Activated CD4-positive, alpha-beta T cell treated with anti-CD3 and anti-CD28 coated beads for 36 hours (primary cell): ENCODE measurements at regions not wholly inside any gene's neighbourhood (a gene's known extent, or its start where the extent isn't known, plus 50 kb on each side); places are given as distances from the start of the nearest gene placed in this dataset.
"Not testable (repeated sequence)": the region's sequence is repeated elsewhere in the genome, so short reads cannot be mapped to it uniquely, and the experiment has no call there.

Experiments used
- ATAC-seq: fragments of 200-7000 bp; cut with Tn5 transposase; one replicate; pipeline ENCODE4 v1.10.0; 2021; ENCODE audit warnings: mild to moderate bottlenecking, moderate library complexity
- CTCF ChIA-PET: fragments of 350-600 bp; sonication (Branson Sonifier 250); formaldehyde crosslinking; loops from one replicate; lab custom pipeline; 2021; ENCODE audit warnings: antibody characterized with exemption; lab: Charles Lee
- POLR2A ChIA-PET: fragments of 350-600 bp; sonication (Branson Sonifier 250); formaldehyde crosslinking; loops from one replicate; lab custom pipeline; 2021; ENCODE audit warnings: antibody characterized with exemption, inconsistent platforms; lab: Charles Lee
- DNase-seq: peaks from one replicate; pipeline ENCODE4 v3.0.0-alpha.2; 2020
- H3K27ac Mint-ChIP-seq: one replicate; pipeline ENCODE4 v1.8.0; 2021; ENCODE audit warnings: mixed read lengths
- H3K27me3 Mint-ChIP-seq: one replicate; pipeline ENCODE4 v1.8.0; 2021; ENCODE audit warnings: mixed read lengths
- H3K36me3 Mint-ChIP-seq: one replicate; pipeline ENCODE4 v1.8.0; 2021; ENCODE audit warnings: low read depth, mixed read lengths
- H3K4me1 Mint-ChIP-seq: one replicate; pipeline ENCODE4 v1.8.0; 2021; ENCODE audit warnings: mixed read lengths
- H3K4me3 Mint-ChIP-seq: one replicate; pipeline ENCODE4 v1.8.0; 2021; ENCODE audit warnings: mild to moderate bottlenecking, moderate library complexity, mixed read lengths
- H3K9me3 Mint-ChIP-seq: one replicate; pipeline ENCODE4 v1.8.0; 2021; ENCODE audit warnings: low read depth, mixed read lengths
- intact Hi-C, 2 experiments: fragments of 100-400 bp; cut with DNase I in 1 of 2; cut with micrococcal nuclease in 1 of 2; formaldehyde crosslinking; loops; one replicate each; pipeline versions ENCODE4 v1.14.2 to v1.15.1; 2022 to 2024; cut with DNase I, micrococcal nuclease

DNA sequence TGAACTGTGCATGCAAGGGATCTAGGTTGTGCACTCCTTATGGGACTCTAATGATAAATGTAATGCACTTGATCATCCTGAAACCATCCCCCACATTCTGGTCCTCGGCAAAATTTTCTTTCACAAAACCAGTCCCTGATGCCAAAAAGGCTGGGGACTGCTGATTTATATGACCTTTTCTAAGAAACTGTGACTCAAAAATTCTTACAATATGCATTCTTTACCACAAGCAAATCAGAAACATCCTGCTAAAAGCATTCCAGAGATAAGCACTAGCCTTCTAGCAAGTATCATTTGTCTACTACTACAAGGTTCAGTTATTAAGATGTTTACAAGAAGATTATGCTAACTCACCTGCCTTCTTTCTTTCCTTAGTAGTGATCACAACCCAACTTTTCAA is 166.5 kb upstream of the PCDH7 start:
- no peak overlapping the region for H3K4me3 Mint-ChIP-seq
- ChIA-PET CTCF (no interaction called here), POLR2A (no interaction called here)
- no peak for DNase-seq
- intact Hi-C loops = no loop called here
- no peak overlapping the region for H3K27ac Mint-ChIP-seq
- H3K4me1 Mint-ChIP-seq = no peaks in the 10 kb centered on the region
- no peaks in the 10 kb centered on the region for H3K27me3 Mint-ChIP-seq
- H3K36me3 Mint-ChIP-seq = no peaks in the 10 kb centered on the region
- no peak for ATAC-seq
- H3K9me3 Mint-ChIP-seq = peaks cover 10% of the 10 kb centered on the region

DNA sequence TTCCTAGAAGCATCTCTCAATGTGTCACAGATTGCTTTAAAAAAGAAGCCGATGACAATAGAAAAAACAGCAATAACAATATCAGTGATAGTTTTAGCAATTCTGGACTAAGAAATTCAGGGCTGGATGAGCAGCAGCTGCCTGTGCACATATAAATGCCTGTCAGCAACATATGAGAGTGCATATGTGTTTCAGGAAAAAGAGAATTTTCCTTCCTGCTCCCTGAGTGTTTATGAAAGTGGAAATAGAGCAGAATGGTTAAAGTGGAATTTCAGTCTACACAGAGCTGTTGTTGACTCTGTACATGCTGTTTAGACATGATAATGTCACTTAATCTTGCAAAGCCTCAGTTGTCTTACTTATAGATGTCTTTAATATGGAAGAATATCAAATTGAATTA is 164.4 kb upstream of the PCDH7 start:
- intact Hi-C loops = no loop called here
- Mint-ChIP-seq H3K36me3 (no peaks in the 10 kb centered on the region), H3K27ac (no peak overlapping the region), H3K4me1 (no peaks in the 10 kb centered on the region), H3K27me3 (no peaks in the 10 kb centered on the region), H3K9me3 (peaks cover 10% of the 10 kb centered on the region), H3K4me3 (no peak overlapping the region)
- ATAC-seq = no peak
- ChIA-PET POLR2A (no interaction called here), CTCF (no interaction called here)
- no peak for DNase-seq

DNA sequence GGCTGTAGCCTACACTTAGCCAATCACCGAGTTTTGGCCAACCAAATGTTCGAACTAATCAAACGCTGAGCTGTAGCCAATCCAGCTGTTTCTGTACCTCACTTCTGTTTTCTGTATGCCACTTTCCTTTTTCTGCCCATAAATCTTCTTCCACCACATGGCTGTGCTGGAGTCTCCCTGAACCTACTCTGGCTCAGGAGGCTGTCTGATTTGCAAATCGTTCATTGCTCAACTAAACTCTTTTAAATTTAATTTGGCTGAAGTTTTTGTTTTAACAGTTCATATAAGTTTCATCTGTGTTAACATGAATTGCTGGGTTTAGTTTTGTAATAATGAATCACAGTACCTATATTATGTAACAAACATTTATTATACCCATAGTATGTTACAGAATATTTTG is 160.7 kb upstream of the PCDH7 start:
- CTCF ChIA-PET = no interaction called here

DNA sequence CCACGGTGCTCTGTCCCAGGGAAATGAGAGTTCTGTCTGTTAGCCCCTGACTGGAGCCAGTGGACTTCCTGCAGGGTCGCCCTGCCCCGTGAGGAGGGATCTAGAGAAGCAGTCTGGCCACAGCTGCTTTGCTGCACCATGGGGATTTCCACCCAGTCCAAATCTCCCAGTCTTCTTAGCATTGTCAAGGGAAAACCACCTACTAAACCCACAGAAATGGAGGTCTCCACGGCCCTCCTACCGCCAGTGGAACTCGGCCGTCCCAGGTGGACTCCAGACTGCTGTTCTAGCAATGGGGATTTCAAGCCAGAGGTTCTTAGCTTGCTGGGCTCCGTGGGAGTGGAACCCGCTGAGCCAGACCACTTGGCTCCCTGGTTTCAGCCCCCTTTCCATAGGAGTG is 133.3 kb upstream of the PCDH7 start:
- intact Hi-C loops = no loop called here
- ATAC-seq (no peak), DNase-seq (no peak)
- Mint-ChIP-seq H3K36me3 (no peaks in the 10 kb centered on the region), H3K4me1 (no peaks in the 10 kb centered on the region), H3K27me3 (no peaks in the 10 kb centered on the region), H3K9me3 (peaks cover 10% of the 10 kb centered on the region), H3K4me3 (no peak overlapping the region), H3K27ac (no peak overlapping the region)
- ChIA-PET POLR2A (no interaction called here), CTCF (no interaction called here)

More for the DNA sequence above, 160.7 kb upstream of the PCDH7 start:
- Mint-ChIP-seq H3K9me3 (peaks cover 11% of the 10 kb centered on the region), H3K4me3 (no peak overlapping the region), H3K27me3 (no peaks in the 10 kb centered on the region), H3K27ac (no peak overlapping the region), H3K36me3 (no peaks in the 10 kb centered on the region), H3K4me1 (no peaks in the 10 kb centered on the region)
- intact Hi-C loops = no loop called here
- POLR2A ChIA-PET = interaction anchor here (0.6 kb wide), 1 partner anchor 1421 kb away, joined by 4 read pairs; no protein-coding TSS in a partner anchor
- ATAC-seq = no peak
- no peak for DNase-seq

DNA sequence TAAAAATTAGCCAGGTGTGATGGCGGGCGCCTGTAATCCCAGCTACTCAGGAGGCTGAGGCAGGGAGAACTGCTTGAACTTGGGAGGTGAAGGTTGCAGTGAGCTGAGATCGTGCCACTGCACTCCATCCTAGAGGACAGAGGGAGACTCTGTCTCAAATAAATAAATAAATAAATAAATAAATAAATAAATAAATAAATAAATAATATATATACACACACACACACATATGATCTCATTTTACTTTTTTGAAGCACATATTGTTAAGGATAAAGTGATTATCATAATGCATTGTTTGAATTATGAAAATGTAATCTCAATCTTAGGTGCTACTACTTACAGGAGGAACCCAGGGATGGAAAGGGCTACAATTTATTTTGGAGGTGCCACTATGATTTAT is 130.5 kb upstream of the PCDH7 start:
- H3K9me3 Mint-ChIP-seq, H3K27ac Mint-ChIP-seq, intact Hi-C loops, H3K4me3 Mint-ChIP-seq, DNase-seq, H3K4me1 Mint-ChIP-seq, ATAC-seq, H3K36me3 Mint-ChIP-seq, CTCF ChIA-PET, POLR2A ChIA-PET, H3K27me3 Mint-ChIP-seq: not testable (repeated sequence)

DNA sequence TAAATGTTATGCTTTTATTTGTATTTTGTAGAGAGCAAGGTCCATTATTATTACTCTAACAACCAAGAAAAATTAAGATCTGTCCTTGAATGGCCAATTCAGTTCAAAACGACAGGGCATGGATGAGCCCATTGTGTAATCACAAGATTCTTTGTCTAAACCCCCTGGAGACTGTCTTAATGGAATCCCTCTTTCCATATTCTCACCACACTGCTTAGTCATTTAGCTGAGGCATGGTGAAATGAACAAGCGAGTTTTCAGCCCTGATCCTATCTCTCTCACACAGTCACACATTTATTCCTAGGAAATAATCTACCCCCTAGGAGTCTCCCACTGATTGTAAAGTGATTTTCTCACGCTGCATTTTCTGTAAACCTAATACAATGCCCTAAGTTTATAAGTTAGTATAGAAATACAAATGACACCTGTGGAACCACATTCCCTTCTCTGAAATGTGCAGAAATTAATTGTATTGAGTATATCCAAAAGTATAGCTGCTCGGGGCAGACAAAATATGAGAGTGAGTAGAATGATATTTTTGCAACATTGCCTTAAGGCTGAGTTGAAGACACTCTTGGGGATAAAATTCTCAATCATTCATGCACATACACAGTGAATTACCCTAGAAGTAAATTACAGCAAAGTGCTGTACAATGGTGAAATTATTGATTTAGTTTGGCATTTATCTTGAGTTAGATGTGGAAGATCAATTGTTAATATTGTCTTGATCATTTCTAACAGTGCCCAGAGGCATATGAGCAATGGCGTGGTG is 119.7 kb upstream of the PCDH7 start:
- Mint-ChIP-seq H3K36me3 (no peaks in the 10 kb centered on the region), H3K27me3 (no peaks in the 10 kb centered on the region), H3K4me1 (no peaks in the 10 kb centered on the region), H3K9me3 (peaks cover 6% of the 10 kb centered on the region), H3K4me3 (no peak overlapping the region), H3K27ac (no peak overlapping the region)
- DNase-seq (no peak), ATAC-seq (no peak)
- ChIA-PET POLR2A (no interaction called here), CTCF (interaction anchor here (0.7 kb wide), 1 partner anchor 11 kb away, joined by 3 read pairs; no protein-coding TSS in a partner anchor)
- intact Hi-C loops = no loop called here

DNA sequence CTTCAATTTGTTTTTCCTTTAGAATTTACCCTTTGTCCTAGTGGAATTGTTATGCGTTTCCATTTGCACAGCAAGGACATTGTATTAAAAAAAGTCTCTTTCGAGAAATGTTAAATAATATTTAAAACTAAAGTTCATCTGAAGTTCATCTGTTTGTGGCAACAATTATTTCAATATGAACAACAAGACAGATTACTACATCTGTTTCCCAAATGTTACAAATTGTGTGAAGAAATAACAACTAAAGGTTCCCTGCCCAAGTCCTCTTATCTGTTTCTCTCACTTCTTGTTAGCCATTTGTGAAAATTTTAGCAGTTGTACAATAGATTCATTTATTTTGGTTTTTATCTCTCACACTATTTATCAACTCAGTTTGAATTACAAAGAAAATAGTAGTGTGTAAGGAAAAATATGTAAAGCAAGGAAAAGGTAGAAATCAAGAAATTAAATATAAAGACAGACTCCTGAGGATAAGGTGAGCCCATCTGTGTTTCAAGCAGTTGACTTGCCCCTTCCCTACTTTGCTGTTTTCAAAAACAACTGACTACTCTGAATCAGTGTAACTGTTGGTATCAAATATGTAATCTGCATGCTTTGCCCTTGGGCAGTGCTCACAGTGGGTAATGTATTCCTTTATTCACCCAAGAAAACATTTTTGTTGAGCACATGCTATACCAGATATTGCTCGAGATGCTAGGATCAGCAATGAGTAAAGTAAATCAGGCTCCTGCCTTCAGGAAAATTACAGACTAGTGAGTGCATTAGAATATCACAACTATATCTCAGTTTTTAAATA is 118.9 kb upstream of the PCDH7 start:
- Mint-ChIP-seq H3K4me1 (no peaks in the 10 kb centered on the region), H3K9me3 (peaks cover 8% of the 10 kb centered on the region), H3K27ac (no peak overlapping the region), H3K4me3 (no peak overlapping the region), H3K27me3 (no peaks in the 10 kb centered on the region), H3K36me3 (no peaks in the 10 kb centered on the region)
- ATAC-seq (no peak), DNase-seq (no peak)
- ChIA-PET POLR2A (no interaction called here), CTCF (no interaction called here)
- intact Hi-C loops = no loop called here

DNA sequence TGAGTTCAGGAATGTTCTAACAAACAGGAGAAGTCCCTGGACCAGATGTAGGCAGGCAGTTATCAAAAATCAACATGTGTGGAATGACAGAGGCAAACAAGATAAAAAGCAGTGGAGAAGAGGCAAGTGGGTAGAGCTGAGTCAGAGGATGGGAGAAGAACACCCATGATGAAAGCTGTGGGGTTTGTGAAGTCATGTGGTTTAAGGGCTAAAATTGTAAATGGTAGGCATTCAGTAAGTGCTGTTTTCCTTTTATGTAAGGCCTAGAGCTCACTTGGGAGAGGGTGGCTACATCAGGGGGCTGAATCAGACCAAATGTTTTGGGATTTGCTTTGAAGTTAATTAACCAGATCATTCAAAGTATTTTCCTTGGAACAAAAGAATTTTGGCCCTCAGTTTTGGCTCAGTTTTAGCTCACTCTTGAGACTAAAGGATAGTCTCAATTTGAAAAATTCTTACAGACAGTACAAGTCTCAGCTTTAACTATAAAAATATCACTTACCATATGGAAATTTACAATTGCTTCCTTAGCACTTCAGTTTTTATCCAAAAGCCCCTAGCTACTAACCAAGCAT is 114.5 kb upstream of the PCDH7 start:
- no peaks in the 10 kb centered on the region for H3K36me3 Mint-ChIP-seq
- H3K9me3 Mint-ChIP-seq = peaks cover 8% of the 10 kb centered on the region
- no peaks in the 10 kb centered on the region for H3K27me3 Mint-ChIP-seq
- CTCF ChIA-PET = no interaction called here
- H3K4me1 Mint-ChIP-seq = no peaks in the 10 kb centered on the region
- no peak for ATAC-seq
- intact Hi-C loops = no loop called here
- H3K4me3 Mint-ChIP-seq = no peak overlapping the region
- POLR2A ChIA-PET = no interaction called here
- no peak for DNase-seq
- H3K27ac Mint-ChIP-seq = no peak overlapping the region

DNA sequence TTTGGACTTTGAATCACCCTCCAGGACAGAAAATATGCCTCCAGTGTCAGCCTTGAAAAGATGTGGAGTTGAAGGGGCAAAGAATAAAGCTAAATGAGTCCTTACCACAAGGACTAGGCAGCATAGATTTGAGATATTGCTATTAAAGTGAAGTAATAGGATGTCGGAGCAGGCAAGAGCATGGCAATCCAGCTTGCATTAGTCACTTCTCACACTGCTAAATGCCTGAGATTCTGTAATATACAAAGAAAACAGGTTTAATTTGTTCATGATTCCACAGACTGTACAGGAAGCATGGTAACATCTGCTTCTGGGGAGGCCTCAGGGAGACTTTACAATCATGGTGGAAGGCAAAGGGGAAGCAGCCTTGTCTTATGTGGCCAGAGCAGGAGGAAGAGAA is 109.8 kb upstream of the PCDH7 start:
- no peak overlapping the region for H3K4me3 Mint-ChIP-seq
- no peaks in the 10 kb centered on the region for H3K27me3 Mint-ChIP-seq
- intact Hi-C loops = no loop called here
- CTCF ChIA-PET = no interaction called here
- ATAC-seq (no peak), DNase-seq (no peak)
- peaks cover 10% of the 10 kb centered on the region for H3K9me3 Mint-ChIP-seq
- H3K4me1 Mint-ChIP-seq = no peaks in the 10 kb centered on the region
- POLR2A ChIA-PET = no interaction called here
- H3K36me3 Mint-ChIP-seq = no peaks in the 10 kb centered on the region
- no peak overlapping the region for H3K27ac Mint-ChIP-seq

DNA sequence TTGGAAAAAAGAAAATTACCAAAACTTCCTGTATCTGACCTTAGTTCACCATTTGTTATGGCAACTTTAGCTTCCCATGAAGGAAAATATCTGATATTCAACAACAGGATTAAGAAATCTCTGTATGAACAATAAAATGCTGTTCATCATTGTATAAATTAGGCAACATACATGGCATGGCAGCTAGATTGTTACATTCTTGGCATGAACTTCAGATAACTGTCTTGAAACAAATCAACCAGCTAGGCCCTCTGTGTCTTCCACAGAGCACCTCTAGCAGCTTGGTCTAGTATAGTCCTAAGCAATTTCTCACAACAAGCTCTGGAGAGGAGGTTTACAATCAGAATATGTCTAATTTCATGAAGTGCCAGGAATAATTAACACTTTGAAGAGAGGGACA is 105.4 kb upstream of the PCDH7 start:
- intact Hi-C loops = no loop called here
- ATAC-seq = no peak
- Mint-ChIP-seq H3K4me1 (no peaks in the 10 kb centered on the region), H3K9me3 (peaks cover 2% of the 10 kb centered on the region), H3K36me3 (no peaks in the 10 kb centered on the region), H3K27me3 (no peaks in the 10 kb centered on the region), H3K27ac (no peak overlapping the region), H3K4me3 (no peak overlapping the region)
- no peak for DNase-seq
- ChIA-PET CTCF (no interaction called here), POLR2A (no interaction called here)

DNA sequence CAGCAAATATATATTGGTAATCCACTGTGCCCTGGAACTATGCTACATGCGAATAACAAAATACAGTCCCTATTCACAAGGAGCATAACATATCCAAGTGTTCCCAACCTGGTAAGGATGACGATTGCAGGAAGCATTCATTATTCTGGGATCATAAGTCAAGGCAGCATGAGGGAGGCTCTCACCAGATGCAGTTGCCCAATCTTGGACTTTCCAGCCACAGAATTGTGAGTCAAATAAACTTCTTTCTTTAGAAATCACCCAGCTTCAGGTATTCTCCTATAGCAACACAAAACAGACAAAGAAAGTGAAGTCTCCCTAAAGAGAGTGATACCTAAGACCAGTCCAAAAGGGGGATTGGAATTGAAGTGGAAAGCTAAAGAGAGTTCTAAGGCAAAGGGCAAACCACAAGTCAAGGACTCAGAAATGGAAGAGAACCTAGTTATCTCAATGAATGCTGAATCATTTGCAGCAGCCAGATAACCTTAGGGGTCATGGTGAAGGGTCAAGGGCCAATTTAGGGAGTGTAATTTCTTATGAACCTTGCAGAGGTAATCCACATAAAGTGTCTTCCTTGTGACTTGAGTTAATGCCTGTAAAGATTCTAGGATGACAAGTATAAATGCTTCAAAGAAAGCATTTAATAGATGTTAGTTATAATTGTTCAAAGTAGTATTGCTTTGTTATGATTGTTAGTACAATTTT is 103.1 kb upstream of the PCDH7 start:
- no peaks in the 10 kb centered on the region for H3K9me3 Mint-ChIP-seq
- ChIA-PET CTCF (no interaction called here), POLR2A (no interaction called here)
- no peak for DNase-seq
- ATAC-seq = no peak
- no peaks in the 10 kb centered on the region for H3K4me1 Mint-ChIP-seq
- H3K36me3 Mint-ChIP-seq = no peaks in the 10 kb centered on the region
- intact Hi-C loops = no loop called here
- H3K4me3 Mint-ChIP-seq = no peak overlapping the region
- H3K27me3 Mint-ChIP-seq = no peaks in the 10 kb centered on the region
- H3K27ac Mint-ChIP-seq = no peak overlapping the region
